ENCODE measurements at regions not wholly inside any gene's neighbourhood (a gene's known extent, or its start where the extent isn't known, plus 50 kb on each side); places are given as distances from the start of the nearest gene placed in this dataset.
A peak's percentile ranks its signal among the peaks of the same experiment; 100 is the strongest.

DNA sequence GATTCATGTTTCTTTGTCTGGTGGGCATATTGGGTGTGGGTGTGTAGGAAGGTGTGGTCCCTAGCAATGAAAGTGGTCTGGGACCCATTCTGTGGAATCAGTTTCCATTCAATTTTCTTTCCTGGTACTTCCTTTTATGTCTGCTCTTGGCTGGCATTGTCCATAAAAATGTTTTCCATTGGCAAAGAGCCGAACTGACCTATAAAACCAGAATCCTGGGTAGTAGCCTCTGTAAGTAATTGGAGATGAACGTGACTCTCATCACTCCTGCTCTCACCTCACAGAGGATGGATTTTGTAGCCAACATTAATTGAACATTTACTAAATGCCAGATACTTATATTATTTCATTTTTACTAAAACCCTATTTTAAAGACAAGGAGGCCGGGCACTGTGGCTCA is 66.5 kb upstream of the IRX3 start:
- Histone ChIP-seq H3K4me1 (ENCODE audit: control insufficient read depth in 5 of 5, insufficient read depth in 5 of 5, low read length in 5 of 5) (no peaks in the 10 kb centered on the region), H3K9ac (ENCODE audit: insufficient read depth in 1 of 2, low read length in 2 of 2) (no peak overlapping the region), H3K4me3 (no peak overlapping the region), H3K36me3 (ENCODE audit: control insufficient read depth in 4 of 4, insufficient read depth in 4 of 4, low read length in 4 of 4) (no peaks in the 10 kb centered on the region), H3K27ac (ENCODE audit: low read depth in 1 of 2, low read length in 1 of 2) (no peak overlapping the region), H3K9me3 (ENCODE audit: control insufficient read depth in 4 of 4, insufficient read depth in 3 of 4, low read length in 3 of 4) (peaks cover 0 to 5% (median 3%) of the 10 kb centered on the region in 4 donors), H3K27me3 (ENCODE audit: control insufficient read depth in 3 of 3, insufficient read depth in 3 of 3, low read length in 2 of 3) (peaks cover 0 to 8% (median 0%) of the 10 kb centered on the region in 3 donors)
- WGBS, 2 donors, result 61 to 87% methylated on average over 3 of the region's 3 CpGs
- DNase-seq (no peak), ATAC-seq (ENCODE audit: insufficient read depth, low FRiP score) (no peak)
- TF ChIP-seq, protein P1, sequence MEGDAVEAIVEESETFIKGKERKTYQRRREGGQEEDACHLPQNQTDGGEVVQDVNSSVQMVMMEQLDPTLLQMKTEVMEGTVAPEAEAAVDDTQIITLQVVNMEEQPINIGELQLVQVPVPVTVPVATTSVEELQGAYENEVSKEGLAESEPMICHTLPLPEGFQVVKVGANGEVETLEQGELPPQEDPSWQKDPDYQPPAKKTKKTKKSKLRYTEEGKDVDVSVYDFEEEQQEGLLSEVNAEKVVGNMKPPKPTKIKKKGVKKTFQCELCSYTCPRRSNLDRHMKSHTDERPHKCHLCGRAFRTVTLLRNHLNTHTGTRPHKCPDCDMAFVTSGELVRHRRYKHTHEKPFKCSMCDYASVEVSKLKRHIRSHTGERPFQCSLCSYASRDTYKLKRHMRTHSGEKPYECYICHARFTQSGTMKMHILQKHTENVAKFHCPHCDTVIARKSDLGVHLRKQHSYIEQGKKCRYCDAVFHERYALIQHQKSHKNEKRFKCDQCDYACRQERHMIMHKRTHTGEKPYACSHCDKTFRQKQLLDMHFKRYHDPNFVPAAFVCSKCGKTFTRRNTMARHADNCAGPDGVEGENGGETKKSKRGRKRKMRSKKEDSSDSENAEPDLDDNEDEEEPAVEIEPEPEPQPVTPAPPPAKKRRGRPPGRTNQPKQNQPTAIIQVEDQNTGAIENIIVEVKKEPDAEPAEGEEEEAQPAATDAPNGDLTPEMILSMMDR (IDR thresholded peaks at IDR 0.05; ENCODE audit: control extremely low read depth, extremely low read depth), result no peak

DNA sequence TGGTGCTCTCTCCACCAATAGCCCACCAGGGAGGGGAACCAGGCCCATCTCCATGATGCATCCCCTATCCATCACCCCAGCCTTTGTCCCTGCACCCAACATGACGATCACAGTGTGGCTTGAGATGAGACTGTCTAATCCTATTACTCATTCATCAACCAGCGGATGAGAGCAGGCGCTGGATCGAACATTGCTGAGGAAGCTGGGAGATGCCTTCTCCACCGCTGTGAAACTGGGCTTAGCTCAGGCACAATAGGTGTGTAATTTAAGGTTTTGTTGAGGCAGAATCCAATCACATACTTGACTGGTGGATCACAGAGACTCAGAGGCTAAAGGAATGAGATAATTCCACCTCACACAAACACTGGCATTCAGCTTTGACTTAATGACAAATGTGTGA is 64.6 kb upstream of the IRX3 start:
- WGBS, 2 donors, result 92 to 94% methylated on average over 5 of the region's 5 CpGs
- H3K36me3 ChIP-seq (ENCODE audit: control insufficient read depth in 4 of 4, insufficient read depth in 4 of 4, low read length in 4 of 4), result no peaks in the 10 kb centered on the region
- no peak overlapping the region for H3K4me3 ChIP-seq
- peaks cover 0 to 8% (median 0%) of the 10 kb centered on the region in 3 donors for H3K27me3 ChIP-seq (ENCODE audit: control insufficient read depth in 3 of 3, insufficient read depth in 3 of 3, low read length in 2 of 3)
- H3K4me1 ChIP-seq (ENCODE audit: control insufficient read depth in 5 of 5, insufficient read depth in 5 of 5, low read length in 5 of 5), result no peaks in the 10 kb centered on the region
- no peak overlapping the region for H3K9ac ChIP-seq (ENCODE audit: insufficient read depth in 1 of 2, low read length in 2 of 2)
- ATAC-seq (ENCODE audit: insufficient read depth, low FRiP score) (no peak), DNase-seq (no peak)
- H3K27ac ChIP-seq (ENCODE audit: low read depth in 1 of 2, low read length in 1 of 2), result no peak overlapping the region
- TF ChIP-seq, protein P1 (IDR thresholded peaks at IDR 0.05; ENCODE audit: control extremely low read depth, extremely low read depth), result no peak
- peaks cover 0 to 3% (median 2%) of the 10 kb centered on the region in 4 donors for H3K9me3 ChIP-seq (ENCODE audit: control insufficient read depth in 4 of 4, insufficient read depth in 3 of 4, low read length in 3 of 4)

DNA sequence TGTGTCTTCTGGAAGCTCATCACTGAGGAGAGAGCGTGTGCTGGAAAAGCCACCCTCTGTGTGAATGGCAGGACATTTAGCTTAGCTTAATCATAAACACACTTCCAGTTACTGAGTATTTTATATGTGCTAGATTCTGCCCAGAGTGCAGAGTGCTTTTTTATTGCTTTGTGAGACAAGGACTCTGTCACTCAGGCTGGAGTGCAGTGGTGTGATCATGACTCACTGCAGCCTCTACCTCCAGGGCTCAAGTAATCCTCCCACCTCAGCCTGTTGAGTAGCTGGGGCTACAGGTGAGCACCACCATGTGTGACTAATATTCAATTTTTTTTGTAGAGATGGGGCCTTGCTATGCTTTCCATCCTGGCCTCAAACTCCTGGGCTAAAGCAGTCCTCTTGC is 61.4 kb upstream of the IRX3 start:
- Histone ChIP-seq H3K4me3 (no peak overlapping the region), H3K36me3 (ENCODE audit: control insufficient read depth in 4 of 4, insufficient read depth in 4 of 4, low read length in 4 of 4) (no peaks in the 10 kb centered on the region), H3K27me3 (ENCODE audit: control insufficient read depth in 3 of 3, insufficient read depth in 3 of 3, low read length in 2 of 3) (peaks cover 0 to 13% (median 0%) of the 10 kb centered on the region in 3 donors), H3K9ac (ENCODE audit: insufficient read depth in 1 of 2, low read length in 2 of 2) (no peak overlapping the region), H3K27ac (ENCODE audit: low read depth in 1 of 2, low read length in 1 of 2) (no peak overlapping the region), H3K4me1 (ENCODE audit: control insufficient read depth in 5 of 5, insufficient read depth in 5 of 5, low read length in 5 of 5) (no peaks in the 10 kb centered on the region), H3K9me3 (ENCODE audit: control insufficient read depth in 4 of 4, insufficient read depth in 3 of 4, low read length in 3 of 4) (no peaks in the 10 kb centered on the region)
- 93 to 100% methylated on average over 1 of the region's 1 CpG for WGBS, 2 donors
- TF ChIP-seq, protein P1 (IDR thresholded peaks at IDR 0.05; ENCODE audit: control extremely low read depth, extremely low read depth), result no peak
- DNase-seq (no peak), ATAC-seq (ENCODE audit: insufficient read depth, low FRiP score) (peak; percentile 37)

DNA sequence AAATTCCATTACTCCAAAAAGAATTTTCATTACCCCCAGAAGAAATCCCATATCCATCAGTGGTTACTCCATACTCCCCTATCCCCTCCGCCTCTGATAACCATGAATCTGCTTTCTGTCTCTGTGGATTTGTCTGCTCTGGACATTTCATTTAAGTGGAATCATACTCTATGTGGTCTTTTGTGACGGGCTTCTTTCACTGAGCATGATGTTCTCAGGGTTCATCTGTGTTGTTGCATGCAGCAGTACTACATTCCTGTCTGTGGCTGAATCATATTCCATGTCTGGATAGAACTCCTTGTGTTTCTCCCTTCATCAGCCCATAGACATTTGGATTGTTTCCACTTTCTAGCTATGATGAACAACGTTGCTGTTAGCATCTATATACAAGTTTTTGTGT is 59.5 kb upstream of the IRX3 start:
- no peaks in the 10 kb centered on the region for H3K4me1 ChIP-seq (ENCODE audit: control insufficient read depth in 5 of 5, insufficient read depth in 5 of 5, low read length in 5 of 5)
- no peak overlapping the region for H3K9ac ChIP-seq (ENCODE audit: insufficient read depth in 1 of 2, low read length in 2 of 2)
- DNase-seq (no peak), ATAC-seq (ENCODE audit: insufficient read depth, low FRiP score) (no peak)
- no peak overlapping the region for H3K4me3 ChIP-seq
- H3K27me3 ChIP-seq (ENCODE audit: control insufficient read depth in 3 of 3, insufficient read depth in 3 of 3, low read length in 2 of 3), result peaks cover 0 to 6% (median 0%) of the 10 kb centered on the region in 3 donors
- no peak overlapping the region for H3K27ac ChIP-seq (ENCODE audit: low read depth in 1 of 2, low read length in 1 of 2)
- H3K9me3 ChIP-seq (ENCODE audit: control insufficient read depth in 4 of 4, insufficient read depth in 3 of 4, low read length in 3 of 4), result no peaks in the 10 kb centered on the region
- WGBS, 2 donors, result 77 to 80% methylated on average over 3 of the region's 3 CpGs
- no peaks in the 10 kb centered on the region for H3K36me3 ChIP-seq (ENCODE audit: control insufficient read depth in 4 of 4, insufficient read depth in 4 of 4, low read length in 4 of 4)
- TF ChIP-seq, protein P1 (IDR thresholded peaks at IDR 0.05; ENCODE audit: control extremely low read depth, extremely low read depth), result no peak
